ENCODE measurements at regions not wholly inside any gene's neighbourhood (a gene's known extent, or its start where the extent isn't known, plus 50 kb on each side); places are given as distances from the start of the nearest gene placed in this dataset.

DNA sequence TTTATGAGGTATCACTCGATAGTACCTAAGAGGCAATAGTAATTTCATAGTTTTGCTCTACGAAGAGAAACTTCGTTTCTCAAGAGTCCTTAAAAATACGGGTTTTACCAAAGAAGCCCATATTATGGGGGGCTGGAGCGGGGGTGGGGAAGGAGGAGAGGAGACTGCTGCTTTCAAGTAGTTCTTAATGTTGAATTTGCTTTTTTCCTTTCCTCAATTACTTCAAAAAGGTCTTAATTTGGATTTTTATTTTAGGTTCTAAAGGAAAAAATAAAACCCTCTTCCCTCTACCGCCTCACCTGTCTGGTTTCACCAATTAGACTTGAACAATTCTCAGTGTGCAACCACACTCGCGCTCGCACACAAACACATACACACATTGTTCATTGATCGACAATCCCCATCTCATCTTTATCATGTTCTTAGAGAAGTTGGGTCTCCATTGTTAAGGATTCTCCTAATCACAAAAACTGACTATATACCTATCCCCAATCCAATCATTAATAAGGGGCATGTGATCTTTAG is 97.2 kb downstream of the HFE start:
- TF ChIP-seq, protein P1, sequence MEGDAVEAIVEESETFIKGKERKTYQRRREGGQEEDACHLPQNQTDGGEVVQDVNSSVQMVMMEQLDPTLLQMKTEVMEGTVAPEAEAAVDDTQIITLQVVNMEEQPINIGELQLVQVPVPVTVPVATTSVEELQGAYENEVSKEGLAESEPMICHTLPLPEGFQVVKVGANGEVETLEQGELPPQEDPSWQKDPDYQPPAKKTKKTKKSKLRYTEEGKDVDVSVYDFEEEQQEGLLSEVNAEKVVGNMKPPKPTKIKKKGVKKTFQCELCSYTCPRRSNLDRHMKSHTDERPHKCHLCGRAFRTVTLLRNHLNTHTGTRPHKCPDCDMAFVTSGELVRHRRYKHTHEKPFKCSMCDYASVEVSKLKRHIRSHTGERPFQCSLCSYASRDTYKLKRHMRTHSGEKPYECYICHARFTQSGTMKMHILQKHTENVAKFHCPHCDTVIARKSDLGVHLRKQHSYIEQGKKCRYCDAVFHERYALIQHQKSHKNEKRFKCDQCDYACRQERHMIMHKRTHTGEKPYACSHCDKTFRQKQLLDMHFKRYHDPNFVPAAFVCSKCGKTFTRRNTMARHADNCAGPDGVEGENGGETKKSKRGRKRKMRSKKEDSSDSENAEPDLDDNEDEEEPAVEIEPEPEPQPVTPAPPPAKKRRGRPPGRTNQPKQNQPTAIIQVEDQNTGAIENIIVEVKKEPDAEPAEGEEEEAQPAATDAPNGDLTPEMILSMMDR (conservative IDR thresholded peaks at IDR 0.05; ENCODE audit: low read depth, low read length) = no peak
- no peak for TF ChIP-seq EZH2 (IDR thresholded peaks at IDR 0.05; ENCODE audit: borderline replicate concordance, low read depth, low read length, poor library complexity, severe bottlenecking)

All from A673 (cell line).